GM18499 (cell line): ENCODE measurements at regions not wholly inside any gene's neighbourhood (a gene's known extent, or its start where the extent isn't known, plus 50 kb on each side); places are given as distances from the start of the nearest gene placed in this dataset.
"Not testable (repeated sequence)": the region's sequence is repeated elsewhere in the genome, so short reads cannot be mapped to it uniquely, and the experiment has no call there.

Experiments
- ATAC-seq: cut with Tn5 transposase; IDR thresholded peaks from one replicate; pipeline ENCODE4 v1.9.1; 2021; ENCODE audit warnings: moderate number of reproducible peaks; ENCODE audit not compliant: insufficient read depth, unreplicated experiment

DNA sequence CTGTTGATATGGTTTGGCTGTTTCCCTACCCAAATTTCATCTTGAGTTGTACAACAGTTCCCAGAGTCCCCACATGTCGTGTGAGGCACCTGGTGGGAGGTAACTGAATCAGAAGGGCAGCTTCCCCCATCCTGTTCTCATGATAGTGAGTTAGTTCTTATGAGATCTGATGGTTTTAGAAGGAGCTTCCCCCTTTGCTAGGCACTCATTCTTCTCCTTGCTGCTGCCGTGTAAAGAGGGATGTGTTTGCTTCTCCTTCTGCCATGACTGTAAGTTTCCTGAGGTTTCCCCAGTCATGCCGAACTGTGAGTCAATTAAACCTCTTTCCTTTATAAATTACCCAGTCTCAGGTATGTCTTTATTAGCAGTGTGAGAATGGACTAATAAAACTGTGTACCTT, 54.7 kb upstream of the PPARGC1A start:
- ATAC-seq: not testable (repeated sequence)

DNA sequence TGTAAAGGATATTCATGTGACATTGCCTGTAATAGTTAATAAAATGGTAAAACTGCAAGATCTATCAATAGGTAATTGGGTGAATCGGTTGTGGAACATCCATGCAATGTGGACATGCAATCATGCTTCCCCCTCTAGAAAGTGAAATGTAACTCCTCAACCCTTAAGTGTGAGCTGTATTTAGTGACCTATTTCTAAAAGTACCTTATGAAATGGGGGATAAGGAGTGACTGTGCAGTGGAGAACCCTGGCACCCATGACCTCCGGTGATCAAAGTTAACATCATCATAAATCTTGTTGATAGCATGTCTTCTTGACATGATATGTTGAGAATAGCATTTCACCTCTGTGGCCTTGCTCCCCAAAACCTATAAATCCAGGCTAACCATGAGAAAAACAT, 53.6 kb upstream of the PPARGC1A start:
- ATAC-seq: no peak

- no peak for ATAC-seq
These were observed 52.6 kb upstream of the PPARGC1A start for GRCh38 chr4:23942471-23942870.
